AG08396 (cell line): ENCODE measurements at regions not wholly inside any gene's neighbourhood (a gene's known extent, or its start where the extent isn't known, plus 50 kb on each side); places are given as distances from the start of the nearest gene placed in this dataset.
A peak's percentile ranks its signal among the peaks of the same experiment; 100 is the strongest.
"Not testable (repeated sequence)": the region's sequence is repeated elsewhere in the genome, so short reads cannot be mapped to it uniquely, and the experiment has no call there.

ENCODE experiments used
- DNase-seq: peaks from one replicate; pipeline ENCODE4 v3.0.0; 2012; ENCODE audit warnings: low spot score, mixed read lengths

GRCh38 chr16:47858333-47858982, 297.3 kb downstream of the ABCC12 start:
- DNase-seq = no peak

GRCh38 chr16:47855431-47855830, 300.4 kb downstream of the ABCC12 start:
- no peak for DNase-seq

GRCh38 chr16:47854737-47855136, 301.1 kb downstream of the ABCC12 start:
- DNase-seq = no peak

- no peak for DNase-seq
Measured at GRCh38 chr16:47852991-47853390, 302.8 kb downstream of the ABCC12 start.

- DNase-seq = no peak
Measured at GRCh38 chr16:47851146-47851545, 304.6 kb downstream of the ABCC12 start.

- DNase-seq = no peak
Measured at GRCh38 chr16:47849736-47850135, 306.1 kb downstream of the ABCC12 start.

- peak; percentile 37 for DNase-seq
Measured at GRCh38 chr16:47848421-47849109, 307.2 kb downstream of the ABCC12 start.

GRCh38 chr16:47847220-47847970, 308.4 kb downstream of the ABCC12 start:
- no peak for DNase-seq

GRCh38 chr16:47834485-47835024, 321.2 kb downstream of the ABCC12 start:
- no peak for DNase-seq

- DNase-seq = no peak
Measured at GRCh38 chr16:47833771-47834170, 322.0 kb downstream of the ABCC12 start.

- no peak for DNase-seq
Measured at GRCh38 chr16:47829850-47830600, 325.8 kb downstream of the ABCC12 start.

- DNase-seq = no peak
Measured at GRCh38 chr16:47826070-47826469, 329.7 kb downstream of the ABCC12 start.

- DNase-seq = no peak
Measured at GRCh38 chr16:47817048-47817447, 338.7 kb downstream of the ABCC12 start.

- no peak for DNase-seq
Measured at GRCh38 chr16:47816511-47816910, 339.3 kb downstream of the ABCC12 start.

- DNase-seq = no peak
Measured at GRCh38 chr16:47815655-47816054, 340.1 kb downstream of the ABCC12 start.

GRCh38 chr16:47811758-47812157, 344.0 kb downstream of the ABCC12 start:
- DNase-seq = not testable (repeated sequence)

- DNase-seq = no peak
Measured at GRCh38 chr16:47806309-47806847, 345.2 kb downstream of the PHKB start.

- no peak for DNase-seq
Measured at GRCh38 chr16:47787696-47788095, 326.6 kb downstream of the PHKB start.

GRCh38 chr16:47781673-47782072, 320.5 kb downstream of the PHKB start:
- no peak for DNase-seq

- no peak for DNase-seq
Measured at GRCh38 chr16:47780213-47780875, 319.2 kb downstream of the PHKB start.
